Fibroblast of lung (primary cell): ENCODE measurements at regions not wholly inside any gene's neighbourhood (a gene's known extent, or its start where the extent isn't known, plus 50 kb on each side); places are given as distances from the start of the nearest gene placed in this dataset.

ENCODE experiments used
- CTCF ChIP-seq, 2 donors: IDR thresholded peaks in 1 of 2; conservative IDR thresholded peaks in 1 of 2; 1 replicate in 1 of 2; 2 replicates in 1 of 2; pipeline ENCODE4 v1.5.1; 2011 to 2012; ENCODE audit warnings: low read length in 2 of 2, control low read depth in 1 of 2, inconsistent platforms in 1 of 2, low read depth in 1 of 2, mild to moderate bottlenecking in 1 of 2
- EZH2 ChIP-seq: IDR thresholded peaks from 2 replicates; pipeline ENCODE4 v1.5.1; 2012; ENCODE audit warnings: low read length, control low read depth, mild to moderate bottlenecking; ENCODE audit errors: missing control alignments

DNA sequence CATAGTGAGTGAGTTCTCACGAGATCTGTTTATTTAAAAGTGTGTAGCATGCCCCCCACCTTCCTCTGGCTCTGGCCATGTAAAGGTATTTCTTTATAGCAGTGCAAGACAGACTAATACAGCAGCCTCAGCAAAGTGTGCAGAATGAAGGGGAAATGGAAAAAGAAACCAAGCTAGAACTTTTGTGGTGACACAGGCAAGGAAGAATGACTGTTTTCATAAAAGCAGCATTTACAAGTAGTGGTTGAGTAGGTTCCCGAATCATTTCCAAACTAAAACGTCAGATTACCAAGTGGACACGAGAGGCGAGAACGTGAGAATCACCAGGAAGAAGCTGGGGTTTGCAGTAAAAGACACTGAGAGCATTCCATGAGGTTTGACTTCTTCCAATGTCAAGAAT, 100.2 kb upstream of the AKAP13 start:
- TF ChIP-seq CTCF (conservative IDR thresholded peaks at IDR 0.05 in 1 of 2, IDR thresholded peaks at IDR 0.05 in 1 of 2; ENCODE audit: low read depth in 1 of 2, low read length in 2 of 2) (no peak), EZH2 (no peak)
